ENCODE measurements at regions not wholly inside any gene's neighbourhood (a gene's known extent, or its start where the extent isn't known, plus 50 kb on each side); places are given as distances from the start of the nearest gene placed in this dataset.

GRCh38 chr22:22378446-22379415, 129.8 kb downstream of the ZNF280B start:
- TF ChIP-seq RARB (CRISPR knock-in tag; IDR thresholded peaks at IDR 0.05), result no peak
- no peak for TF ChIP-seq ZNF565 (CRISPR knock-in tag; conservative IDR thresholded peaks at IDR 0.05; ENCODE audit: low read depth)
- TF ChIP-seq ARNTL (CRISPR knock-in tag; IDR thresholded peaks at IDR 0.05; ENCODE audit: borderline replicate concordance, low read depth), result no peak
- TF ChIP-seq ESRRG (CRISPR knock-in tag; IDR thresholded peaks at IDR 0.05), result no peak
- no peak for TF ChIP-seq ZFP3 (CRISPR knock-in tag; IDR thresholded peaks at IDR 0.05)
- TF ChIP-seq ZNF70 (CRISPR knock-in tag; IDR thresholded peaks at IDR 0.05), result no peak
- TF ChIP-seq TOX (CRISPR knock-in tag; IDR thresholded peaks at IDR 0.05; ENCODE audit: borderline replicate concordance), result no peak
